Panc1 (cell line): ENCODE measurements at regions not wholly inside any gene's neighbourhood (a gene's known extent, or its start where the extent isn't known, plus 50 kb on each side); places are given as distances from the start of the nearest gene placed in this dataset.

Source experiments
- CTCF ChIP-seq: fragments of 450-650 bp; IDR thresholded peaks from 2 replicates; pipeline ENCODE4 v1.5.1; 2017; ENCODE audit warnings: mild to moderate bottlenecking
- POLR2AphosphoS5 ChIP-seq: IDR thresholded peaks from 2 replicates; pipeline ENCODE4 v1.6.1; 2012; ENCODE audit warnings: mild to moderate bottlenecking, low read depth, low read length, moderate library complexity
- TCF7L2 ChIP-seq: IDR thresholded peaks from 2 replicates; pipeline ENCODE4 v1.6.1; 2011; ENCODE audit warnings: mild to moderate bottlenecking, low read depth, low read length, inconsistent platforms

DNA sequence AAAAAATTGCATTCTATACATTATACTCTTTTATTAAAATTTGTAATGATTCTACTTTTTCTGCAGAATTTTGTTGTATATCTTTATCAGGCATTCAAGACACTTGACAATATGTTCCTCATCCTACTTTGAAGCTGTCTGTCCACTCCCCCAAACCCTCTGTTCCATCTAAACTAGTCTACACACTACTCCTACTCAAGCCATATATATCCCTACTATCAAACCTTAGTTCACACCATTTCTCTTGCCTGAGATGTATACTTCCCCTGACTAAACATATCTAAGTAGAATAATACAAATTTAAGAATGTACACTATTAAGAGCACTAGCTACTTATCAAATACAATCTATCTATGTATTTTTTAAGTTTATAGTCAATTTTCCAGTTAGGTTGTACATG lies 107.1 kb upstream of the FTMT start:
- TF ChIP-seq POLR2AphosphoS5: no peak
- no peak for TF ChIP-seq CTCF
- no peak for TF ChIP-seq TCF7L2
